ENCODE measurements at regions not wholly inside any gene's neighbourhood (a gene's known extent, or its start where the extent isn't known, plus 50 kb on each side); places are given as distances from the start of the nearest gene placed in this dataset.

DNA sequence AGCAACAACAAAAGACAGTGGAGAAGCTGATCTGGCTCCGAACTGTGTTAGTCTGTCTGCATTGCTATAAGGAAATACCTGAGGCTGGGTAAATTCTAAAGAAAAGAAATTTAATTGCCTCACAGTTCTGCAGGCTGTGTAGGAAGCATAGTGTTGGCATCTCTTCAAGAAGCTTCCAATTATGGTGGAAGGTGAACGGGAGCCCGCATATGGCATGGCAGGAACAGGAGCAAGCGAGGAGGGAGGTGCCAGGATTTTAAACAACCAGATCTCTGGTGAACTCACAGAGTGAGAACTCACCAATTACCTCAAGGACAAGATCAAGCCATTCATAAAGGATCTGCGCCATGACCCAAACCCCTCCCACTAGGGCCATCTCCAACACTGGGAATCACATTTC is 293.5 kb downstream of the SMOC2 start:
- H3K4me1 Mint-ChIP-seq, result peaks cover 6% of the 10 kb centered on the region
- no peaks in the 10 kb centered on the region for H3K27me3 ChIP-seq
- no peak overlapping the region for H3K27ac ChIP-seq
- H3K9me3 Mint-ChIP-seq, result peaks cover 20% of the 10 kb centered on the region
- H3K27ac Mint-ChIP-seq, result no peak overlapping the region
- H3K4me3 ChIP-seq, result no peak overlapping the region
- H3K79me2 ChIP-seq (ENCODE audit: low read depth), result no peaks in the 10 kb centered on the region
- H3K36me3 ChIP-seq, result no peaks in the 10 kb centered on the region
- H3K4me2 ChIP-seq, result no peak overlapping the region
- H3K4me3 Mint-ChIP-seq, result no peak overlapping the region
- no peak for DNase-seq (ENCODE audit: low spot score)
- H3F3A ChIP-seq (ENCODE audit: low read depth), result peaks cover 21% of the 10 kb centered on the region
- H4K20me1 ChIP-seq (ENCODE audit: low read depth), result no peaks in the 10 kb centered on the region
- H2AFZ ChIP-seq (replicated peaks), result no peak overlapping the region
- peaks cover 17% of the 10 kb centered on the region for H3K9me3 ChIP-seq (ENCODE audit: low read depth)
- no peaks in the 10 kb centered on the region for H3K36me3 Mint-ChIP-seq
- H3K9ac ChIP-seq, result no peak overlapping the region
- TF ChIP-seq EZH2 (IDR thresholded peaks at IDR 0.05) (no peak), EZH2phosphoT487 (IDR thresholded peaks at IDR 0.05) (no peak)
- TF ChIP-seq, protein P1, sequence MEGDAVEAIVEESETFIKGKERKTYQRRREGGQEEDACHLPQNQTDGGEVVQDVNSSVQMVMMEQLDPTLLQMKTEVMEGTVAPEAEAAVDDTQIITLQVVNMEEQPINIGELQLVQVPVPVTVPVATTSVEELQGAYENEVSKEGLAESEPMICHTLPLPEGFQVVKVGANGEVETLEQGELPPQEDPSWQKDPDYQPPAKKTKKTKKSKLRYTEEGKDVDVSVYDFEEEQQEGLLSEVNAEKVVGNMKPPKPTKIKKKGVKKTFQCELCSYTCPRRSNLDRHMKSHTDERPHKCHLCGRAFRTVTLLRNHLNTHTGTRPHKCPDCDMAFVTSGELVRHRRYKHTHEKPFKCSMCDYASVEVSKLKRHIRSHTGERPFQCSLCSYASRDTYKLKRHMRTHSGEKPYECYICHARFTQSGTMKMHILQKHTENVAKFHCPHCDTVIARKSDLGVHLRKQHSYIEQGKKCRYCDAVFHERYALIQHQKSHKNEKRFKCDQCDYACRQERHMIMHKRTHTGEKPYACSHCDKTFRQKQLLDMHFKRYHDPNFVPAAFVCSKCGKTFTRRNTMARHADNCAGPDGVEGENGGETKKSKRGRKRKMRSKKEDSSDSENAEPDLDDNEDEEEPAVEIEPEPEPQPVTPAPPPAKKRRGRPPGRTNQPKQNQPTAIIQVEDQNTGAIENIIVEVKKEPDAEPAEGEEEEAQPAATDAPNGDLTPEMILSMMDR (IDR thresholded peaks at IDR 0.05), result no peak
- peaks cover 12% of the 10 kb centered on the region for H3K4me1 ChIP-seq
- H3K27me3 Mint-ChIP-seq (ENCODE audit: insufficient read depth, low read depth), result peaks cover 6% of the 10 kb centered on the region

DNA sequence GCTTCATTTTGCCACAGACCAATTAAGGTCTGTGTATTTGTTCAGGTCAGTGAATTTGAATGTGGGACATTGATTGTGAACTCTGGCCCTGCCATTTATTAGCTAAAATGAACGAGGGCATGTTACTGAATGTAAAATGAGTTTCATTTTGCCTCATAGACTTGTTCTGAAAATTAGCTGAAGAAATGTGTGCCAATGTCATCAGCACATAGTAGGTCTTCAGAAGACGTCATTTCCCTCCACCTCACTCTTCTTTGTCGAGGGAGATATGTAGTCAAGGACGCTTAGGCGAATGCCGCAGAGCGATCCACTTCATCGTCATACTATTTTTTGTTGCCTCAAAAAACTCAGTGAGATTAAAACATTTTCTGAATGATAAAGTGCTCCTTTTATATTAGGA is 291.7 kb downstream of the SMOC2 start:
- peaks cover 6% of the 10 kb centered on the region for H3K4me1 Mint-ChIP-seq
- H3K27me3 ChIP-seq, result no peaks in the 10 kb centered on the region
- no peak overlapping the region for H3K27ac ChIP-seq
- no peak overlapping the region for H3K4me3 Mint-ChIP-seq
- no peak overlapping the region for H3K27ac Mint-ChIP-seq
- DNase-seq (ENCODE audit: low spot score), result no peak
- no peaks in the 10 kb centered on the region for H4K20me1 ChIP-seq (ENCODE audit: low read depth)
- H3K4me1 ChIP-seq, result peaks cover 12% of the 10 kb centered on the region
- no peak for TF ChIP-seq EZH2 (IDR thresholded peaks at IDR 0.05)
- TF ChIP-seq EZH2phosphoT487 (IDR thresholded peaks at IDR 0.05), result no peak
- TF ChIP-seq, protein P1 (IDR thresholded peaks at IDR 0.05), result no peak
- H3K4me2 ChIP-seq, result no peak overlapping the region
- H3K36me3 Mint-ChIP-seq, result no peaks in the 10 kb centered on the region
- no peaks in the 10 kb centered on the region for H3K79me2 ChIP-seq (ENCODE audit: low read depth)
- peaks cover 2% of the 10 kb centered on the region for H3K9me3 ChIP-seq (ENCODE audit: low read depth)
- peaks cover 4% of the 10 kb centered on the region for H3K27me3 Mint-ChIP-seq (ENCODE audit: insufficient read depth, low read depth)
- H3K9me3 Mint-ChIP-seq, result peaks cover 11% of the 10 kb centered on the region
- no peak overlapping the region for H3K9ac ChIP-seq
- no peak overlapping the region for H2AFZ ChIP-seq (replicated peaks)
- peaks cover 21% of the 10 kb centered on the region for H3F3A ChIP-seq (ENCODE audit: low read depth)
- H3K36me3 ChIP-seq, result no peaks in the 10 kb centered on the region
- H3K4me3 ChIP-seq, result no peak overlapping the region

DNA sequence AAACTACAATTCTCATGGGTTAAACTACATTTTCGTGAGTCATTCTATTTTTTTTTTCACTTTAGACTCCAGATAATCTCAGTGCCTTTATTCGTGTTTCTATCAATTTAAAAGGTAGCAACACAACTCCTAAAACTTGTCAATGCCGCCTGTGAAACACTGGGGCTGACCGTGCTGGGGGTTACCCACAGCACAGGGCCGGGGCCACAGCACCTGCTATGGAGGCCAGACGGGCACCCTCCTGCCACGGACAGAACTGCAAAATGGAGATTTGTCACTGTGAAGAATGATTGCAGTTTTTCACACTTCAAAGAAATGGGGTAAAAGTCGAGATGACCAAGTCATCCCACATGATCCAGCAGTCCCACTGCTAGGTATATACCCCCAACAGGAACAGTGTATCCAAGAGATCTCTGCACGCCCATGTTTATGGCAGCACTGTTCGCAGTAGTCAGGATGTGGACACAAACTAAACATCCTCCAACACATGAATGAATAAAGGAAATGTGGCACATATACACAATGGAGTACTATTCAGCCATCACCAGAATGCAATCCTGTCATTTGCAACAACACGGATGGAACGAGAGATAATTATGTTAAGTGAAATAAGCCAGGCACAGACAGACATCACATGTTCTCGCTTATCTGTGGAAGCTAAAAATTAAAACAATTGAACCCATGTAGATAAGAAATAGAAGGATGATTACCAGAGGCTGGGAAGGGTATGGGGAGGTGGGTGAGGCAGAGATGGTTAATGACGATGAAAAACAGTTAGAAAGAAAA is 290.1 kb downstream of the SMOC2 start:
- DNase-seq (ENCODE audit: low spot score), result no peak
- H3K27ac ChIP-seq, result no peak overlapping the region
- no peak overlapping the region for H3K9ac ChIP-seq
- Mint-ChIP-seq H3K4me1 (no peaks in the 10 kb centered on the region), H3K9me3 (peaks cover 2% of the 10 kb centered on the region), H3K36me3 (no peaks in the 10 kb centered on the region), H3K27me3 (ENCODE audit: insufficient read depth, low read depth) (no peaks in the 10 kb centered on the region), H3K4me3 (no peak overlapping the region), H3K27ac (no peak overlapping the region)
- peaks cover 6% of the 10 kb centered on the region for H3K4me1 ChIP-seq
- H3K9me3 ChIP-seq (ENCODE audit: low read depth), result no peaks in the 10 kb centered on the region
- H4K20me1 ChIP-seq (ENCODE audit: low read depth), result no peaks in the 10 kb centered on the region
- H3F3A ChIP-seq (ENCODE audit: low read depth), result peaks cover 11% of the 10 kb centered on the region
- TF ChIP-seq, protein P1 (IDR thresholded peaks at IDR 0.05), result no peak
- TF ChIP-seq EZH2 (IDR thresholded peaks at IDR 0.05), result no peak
- TF ChIP-seq EZH2phosphoT487 (IDR thresholded peaks at IDR 0.05), result no peak
- H3K4me2 ChIP-seq, result no peak overlapping the region
- H3K4me3 ChIP-seq, result no peak overlapping the region
- H3K36me3 ChIP-seq, result no peaks in the 10 kb centered on the region
- peak overlapping the region; percentile 34 for H2AFZ ChIP-seq (replicated peaks)
- no peaks in the 10 kb centered on the region for H3K79me2 ChIP-seq (ENCODE audit: low read depth)
- H3K27me3 ChIP-seq, result no peaks in the 10 kb centered on the region
